ENCODE measurements at regions not wholly inside any gene's neighbourhood (a gene's known extent, or its start where the extent isn't known, plus 50 kb on each side); places are given as distances from the start of the nearest gene placed in this dataset.

DNA sequence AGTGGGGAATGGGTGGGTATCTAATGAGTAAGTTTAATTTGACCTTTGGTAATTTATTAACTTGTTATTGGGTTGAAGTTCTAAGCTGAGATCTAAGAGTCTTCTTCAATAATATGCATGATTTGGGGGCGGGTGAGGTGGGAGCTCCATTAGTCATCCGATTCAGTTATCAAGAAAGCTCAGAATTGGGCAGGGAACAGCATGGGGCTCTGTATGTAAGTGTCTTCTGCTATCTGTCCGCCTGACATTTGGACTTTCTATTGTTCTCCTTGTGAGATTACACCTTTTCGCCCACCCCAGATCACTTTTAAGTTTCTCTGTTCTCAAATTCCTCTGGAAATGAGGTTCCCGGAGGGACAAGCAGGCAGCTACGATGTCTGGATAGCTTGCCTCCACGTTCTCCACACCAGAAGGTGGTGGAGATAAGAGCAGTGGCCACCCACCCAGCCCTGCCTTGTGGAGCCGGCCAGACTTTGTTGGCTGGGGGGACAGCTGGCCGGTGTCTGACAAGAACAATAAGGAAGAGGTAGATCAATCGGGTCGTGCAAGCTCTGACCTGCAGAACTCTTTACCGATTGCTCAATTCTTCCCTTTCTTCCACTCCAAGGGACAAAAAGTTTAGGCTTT is 75.5 kb upstream of the GATA6 start:
- H3K36me3 Mint-ChIP-seq = no peaks in the 10 kb centered on the region
- H3K4me1 Mint-ChIP-seq = no peaks in the 10 kb centered on the region
- no peak overlapping the region for H3K4me3 Mint-ChIP-seq
- no peak overlapping the region for H3K27ac Mint-ChIP-seq
- peaks cover 4% of the 10 kb centered on the region for H3K27me3 Mint-ChIP-seq
- no peaks in the 10 kb centered on the region for H3K9me3 Mint-ChIP-seq

DNA sequence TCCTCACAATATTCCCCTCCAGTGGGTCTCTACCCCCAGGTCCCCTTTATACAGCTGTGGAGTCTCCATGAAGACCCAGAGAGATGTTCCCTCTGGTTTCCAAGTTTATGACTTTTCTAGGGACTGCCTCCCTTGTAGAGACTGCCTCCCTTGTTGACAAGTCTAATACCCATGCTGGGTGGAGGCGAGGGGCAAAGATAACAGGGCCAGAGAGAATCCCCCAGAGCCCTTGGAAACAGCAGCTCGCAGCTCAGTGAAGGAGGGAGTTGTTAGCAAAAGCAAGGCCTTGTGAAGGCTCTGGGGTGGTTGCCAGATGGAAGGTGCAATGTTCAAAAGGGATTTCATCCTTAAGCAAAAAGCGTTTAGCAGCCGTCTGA is 75.0 kb upstream of the GATA6 start:
- Mint-ChIP-seq H3K4me1 (no peaks in the 10 kb centered on the region), H3K9me3 (no peaks in the 10 kb centered on the region), H3K4me3 (no peak overlapping the region), H3K36me3 (no peaks in the 10 kb centered on the region), H3K27ac (no peak overlapping the region), H3K27me3 (peaks cover 4% of the 10 kb centered on the region)

DNA sequence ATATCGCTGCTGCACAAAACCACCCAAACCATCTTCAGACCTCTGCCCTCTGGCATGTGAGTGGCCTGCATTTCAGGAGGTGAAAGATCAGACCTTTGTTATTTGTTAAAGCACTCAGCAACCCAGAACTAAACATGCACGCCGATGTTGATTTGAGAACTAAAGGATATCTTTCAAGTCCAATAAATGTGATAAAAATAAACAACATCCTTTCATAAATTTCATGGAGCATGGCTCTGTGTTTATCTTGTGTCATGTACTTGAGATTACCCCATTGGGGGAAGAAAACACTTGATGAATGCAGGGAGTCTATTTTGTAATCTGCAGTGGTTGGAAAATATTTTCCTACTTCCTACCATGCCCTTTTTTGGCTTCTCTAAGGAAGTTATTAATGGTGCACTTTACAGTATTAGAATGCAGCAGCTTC is 70.8 kb upstream of the GATA6 start:
- H3K36me3 Mint-ChIP-seq = no peaks in the 10 kb centered on the region
- H3K27me3 Mint-ChIP-seq = peaks cover 4% of the 10 kb centered on the region
- no peak overlapping the region for H3K4me3 Mint-ChIP-seq
- H3K27ac Mint-ChIP-seq = no peak overlapping the region
- peaks cover 0 to 1% (median 0%) of the 10 kb centered on the region in 3 donors for H3K9me3 Mint-ChIP-seq
- no peaks in the 10 kb centered on the region for H3K4me1 Mint-ChIP-seq

DNA sequence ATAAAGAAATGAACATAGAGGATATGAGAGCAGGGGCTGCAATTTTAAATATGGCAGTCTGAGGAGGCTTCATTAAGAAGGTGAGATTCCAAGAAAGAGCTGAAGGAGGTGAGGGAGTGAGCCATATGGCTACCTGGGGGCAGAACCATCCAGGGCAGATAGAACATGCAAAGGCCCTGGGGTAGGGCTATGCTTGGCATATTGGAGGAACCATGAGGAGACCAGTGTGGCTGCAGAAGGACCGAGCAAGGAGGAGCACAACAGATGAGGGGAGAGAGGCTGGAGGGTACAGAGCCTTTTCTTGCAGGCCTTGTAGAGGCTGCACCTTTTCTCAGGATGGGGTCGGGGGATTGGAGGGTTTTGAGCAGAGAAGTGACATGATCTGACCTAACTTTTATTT is 69.5 kb upstream of the GATA6 start:
- H3K27ac Mint-ChIP-seq = no peak overlapping the region
- no peaks in the 10 kb centered on the region for H3K36me3 Mint-ChIP-seq
- peak overlapping the region in 1 of 4 donors; percentile 35 for H3K4me3 Mint-ChIP-seq
- peaks cover 0 to 1% (median 0%) of the 10 kb centered on the region in 3 donors for H3K9me3 Mint-ChIP-seq
- H3K27me3 Mint-ChIP-seq = peaks cover 4% of the 10 kb centered on the region
- no peaks in the 10 kb centered on the region for H3K4me1 Mint-ChIP-seq

DNA sequence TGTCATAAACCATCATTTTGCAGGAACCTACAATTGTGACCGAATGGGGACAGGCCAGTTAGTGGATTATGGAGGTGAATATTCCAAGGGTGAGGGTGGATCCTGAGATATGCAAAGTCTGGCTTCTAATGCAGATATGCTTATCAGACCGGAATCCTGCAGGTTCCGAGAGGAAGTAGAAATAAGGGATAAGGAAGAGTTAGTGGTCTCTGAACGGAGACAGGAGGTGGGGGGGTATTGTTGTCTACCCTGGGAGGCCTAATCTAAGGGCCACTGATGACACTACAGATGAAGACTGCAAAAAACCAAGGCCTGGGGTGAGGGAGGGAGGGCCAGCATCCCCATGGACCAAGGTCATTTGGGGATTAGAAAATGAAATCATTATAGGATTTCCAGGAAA is 67.7 kb upstream of the GATA6 start:
- Mint-ChIP-seq H3K4me1 (no peaks in the 10 kb centered on the region), H3K9me3 (peaks cover 0 to 3% (median 0%) of the 10 kb centered on the region in 3 donors), H3K27me3 (peaks cover 4% of the 10 kb centered on the region), H3K36me3 (no peaks in the 10 kb centered on the region), H3K27ac (no peak overlapping the region), H3K4me3 (no peak overlapping the region)

DNA sequence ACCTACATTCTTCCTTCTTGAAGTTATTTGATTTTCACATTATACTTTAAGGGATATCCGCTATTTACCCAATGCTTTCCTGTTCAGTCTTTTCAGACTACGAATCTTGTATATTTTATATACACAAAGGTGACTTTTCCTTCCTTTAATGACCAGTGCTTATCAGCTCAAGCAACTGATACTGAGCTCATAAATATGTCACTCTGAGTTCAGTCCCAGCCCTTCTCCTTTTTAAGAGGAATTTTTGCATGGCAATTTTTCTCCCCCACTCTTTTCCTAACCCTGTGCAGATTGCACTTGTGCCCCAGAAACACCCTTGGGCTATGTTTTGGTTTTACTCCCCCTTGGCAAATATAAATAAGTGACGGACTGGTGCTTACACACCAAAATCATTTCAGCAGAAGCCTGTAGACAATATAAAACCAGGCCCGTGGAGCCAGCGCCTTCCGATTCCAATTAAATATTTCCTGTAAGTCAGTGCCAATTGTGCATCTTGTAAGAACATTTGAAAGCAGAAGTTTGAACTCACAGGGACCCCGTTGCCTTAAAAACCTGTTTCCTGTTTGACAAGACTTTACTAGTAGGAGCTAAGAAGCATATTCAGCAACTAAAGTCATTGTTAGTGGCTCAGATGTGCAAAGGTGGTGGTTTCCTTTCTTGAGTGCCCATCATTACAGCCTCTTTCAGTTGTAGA is 66.3 kb upstream of the GATA6 start:
- Mint-ChIP-seq H3K9me3 (peaks cover 0 to 3% (median 0%) of the 10 kb centered on the region in 3 donors), H3K36me3 (no peaks in the 10 kb centered on the region), H3K27me3 (peaks cover 4% of the 10 kb centered on the region), H3K27ac (no peak overlapping the region), H3K4me1 (no peaks in the 10 kb centered on the region), H3K4me3 (no peak overlapping the region)

DNA sequence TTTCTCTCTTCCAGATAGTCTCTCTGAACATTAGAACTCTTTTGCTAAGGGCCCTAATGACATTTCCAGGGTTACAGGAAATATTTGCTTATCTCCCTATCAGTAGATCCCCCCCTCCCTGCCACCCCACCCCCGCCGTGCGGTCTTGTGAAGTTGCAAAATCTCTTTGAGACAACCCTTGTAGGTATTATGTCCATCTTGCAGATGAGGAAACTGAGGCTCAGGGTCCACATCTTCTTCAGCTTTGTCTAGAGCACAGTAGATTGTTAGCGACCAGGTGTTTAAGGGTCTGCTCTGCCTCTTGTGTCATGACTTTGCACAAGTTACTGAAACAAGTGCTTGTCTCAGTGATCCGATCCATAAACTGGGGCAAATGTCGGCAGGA is 65.8 kb upstream of the GATA6 start:
- Mint-ChIP-seq H3K4me3 (no peak overlapping the region), H3K27ac (no peak overlapping the region), H3K9me3 (peaks cover 0 to 3% (median 0%) of the 10 kb centered on the region in 3 donors), H3K36me3 (no peaks in the 10 kb centered on the region), H3K27me3 (no peaks in the 10 kb centered on the region), H3K4me1 (no peaks in the 10 kb centered on the region)

DNA sequence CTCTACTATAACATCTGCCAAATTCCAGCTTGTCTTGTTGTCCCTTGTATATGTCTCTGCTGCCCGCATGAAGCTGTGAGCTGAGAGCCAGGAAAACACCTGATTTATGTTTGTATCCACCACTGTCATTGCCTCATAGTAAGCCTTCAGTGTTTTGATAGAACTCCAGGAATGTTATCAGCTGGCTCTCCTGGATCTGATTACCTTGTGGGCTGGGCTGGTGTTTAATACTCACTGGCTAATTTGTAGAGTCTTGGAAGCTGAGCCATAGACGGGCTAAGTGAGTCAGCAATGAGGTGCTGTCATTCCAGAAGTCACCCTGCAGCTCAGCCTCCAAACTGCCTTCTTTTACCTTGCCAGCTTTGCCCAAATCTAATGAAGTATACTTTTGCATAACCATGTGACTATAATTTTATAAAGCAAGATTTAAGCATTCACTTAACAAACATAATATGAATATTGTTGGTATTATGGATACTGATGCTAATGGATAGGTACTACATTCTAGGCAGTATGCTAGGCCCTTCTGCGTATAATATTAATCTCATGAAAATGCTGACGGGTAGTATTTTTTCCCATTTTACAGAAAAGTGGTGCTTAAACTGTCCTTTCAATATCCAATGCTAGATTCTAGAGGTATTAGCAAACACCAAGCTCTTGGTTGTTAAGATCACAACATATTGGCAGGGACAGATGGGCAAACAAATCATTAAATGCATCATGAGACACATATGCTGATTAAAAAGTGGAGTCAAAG is 62.7 kb upstream of the GATA6 start:
- H3K27ac Mint-ChIP-seq = peak overlapping the region in 1 of 3 donors; percentile 24
- no peaks in the 10 kb centered on the region for H3K4me1 Mint-ChIP-seq
- peaks cover 0 to 2% (median 0%) of the 10 kb centered on the region in 3 donors for H3K9me3 Mint-ChIP-seq
- H3K27me3 Mint-ChIP-seq = no peaks in the 10 kb centered on the region
- no peak overlapping the region for H3K4me3 Mint-ChIP-seq
- H3K36me3 Mint-ChIP-seq = no peaks in the 10 kb centered on the region

DNA sequence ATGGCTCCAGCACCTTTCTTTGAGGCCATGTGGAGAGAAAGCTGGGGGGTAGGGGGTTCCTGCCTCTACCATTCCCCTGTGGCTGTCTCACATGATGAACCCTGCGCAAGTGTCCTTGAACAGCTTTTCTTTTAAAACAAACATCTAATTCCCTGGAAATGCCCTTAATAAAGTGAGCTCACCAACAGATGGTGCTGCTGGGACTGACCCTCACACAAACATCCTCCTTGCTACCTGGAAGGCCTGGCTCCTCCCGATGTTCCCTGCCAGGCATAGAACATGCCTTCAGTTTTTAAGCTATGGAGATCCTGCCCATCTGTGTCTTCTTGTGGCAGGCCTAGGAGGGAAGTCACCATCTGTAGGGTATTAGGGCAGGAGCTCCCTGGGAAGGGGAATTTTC is 60.7 kb upstream of the GATA6 start:
- H3K36me3 Mint-ChIP-seq = no peaks in the 10 kb centered on the region
- H3K27me3 Mint-ChIP-seq = no peaks in the 10 kb centered on the region
- no peak overlapping the region for H3K4me3 Mint-ChIP-seq
- H3K9me3 Mint-ChIP-seq = peaks cover 0 to 2% (median 0%) of the 10 kb centered on the region in 3 donors
- no peaks in the 10 kb centered on the region for H3K4me1 Mint-ChIP-seq
- no peak overlapping the region for H3K27ac Mint-ChIP-seq

DNA sequence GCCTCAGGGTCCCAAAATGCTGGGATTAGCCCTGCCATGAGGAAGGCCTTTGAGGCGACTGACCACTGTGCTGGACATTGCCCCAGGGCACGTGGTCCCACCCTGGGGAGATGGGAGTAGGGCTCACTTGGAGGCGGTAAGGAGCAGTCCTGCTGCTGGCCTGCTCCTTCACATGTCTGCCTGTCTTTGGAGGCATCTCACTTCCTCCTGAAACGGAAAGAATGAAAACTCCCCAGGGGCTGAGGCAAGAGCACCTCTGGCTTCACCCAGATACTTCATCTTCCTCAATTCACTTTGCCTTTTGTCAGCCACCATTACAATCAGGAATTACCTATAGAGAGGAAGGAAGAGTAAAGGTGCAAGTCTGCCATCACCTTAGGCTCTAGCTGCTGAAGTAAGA is 59.9 kb upstream of the GATA6 start:
- no peaks in the 10 kb centered on the region for H3K27me3 Mint-ChIP-seq
- H3K4me1 Mint-ChIP-seq = no peaks in the 10 kb centered on the region
- H3K4me3 Mint-ChIP-seq = no peak overlapping the region
- no peak overlapping the region for H3K27ac Mint-ChIP-seq
- H3K9me3 Mint-ChIP-seq = peaks cover 0 to 2% (median 0%) of the 10 kb centered on the region in 3 donors
- H3K36me3 Mint-ChIP-seq = no peaks in the 10 kb centered on the region

DNA sequence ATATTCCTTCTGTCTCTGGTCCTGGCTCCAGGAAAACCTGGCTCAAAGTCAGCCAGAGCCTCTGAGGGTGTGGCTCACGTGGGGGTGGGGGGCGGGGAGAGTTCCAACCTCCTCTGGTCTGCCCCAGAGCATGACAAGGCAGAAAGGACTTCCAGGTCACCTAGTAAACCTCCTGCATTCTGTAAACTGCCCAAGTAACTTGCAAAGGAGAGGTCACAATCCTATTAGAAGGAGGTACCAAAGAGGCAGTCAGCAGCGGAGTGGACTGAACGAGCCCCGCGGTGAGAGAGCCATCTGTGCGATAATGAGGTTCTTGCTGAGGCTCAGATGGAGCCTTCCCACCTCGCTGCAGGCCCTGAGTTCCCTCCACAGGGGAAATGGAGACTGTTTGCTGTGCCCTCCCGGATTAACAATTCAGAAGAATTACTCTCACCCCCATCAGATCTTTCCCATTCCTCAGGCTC is 58.9 kb upstream of the GATA6 start:
- H3K27ac Mint-ChIP-seq = no peak overlapping the region
- peaks cover 0 to 2% (median 0%) of the 10 kb centered on the region in 3 donors for H3K9me3 Mint-ChIP-seq
- no peaks in the 10 kb centered on the region for H3K27me3 Mint-ChIP-seq
- H3K4me3 Mint-ChIP-seq = no peak overlapping the region
- no peaks in the 10 kb centered on the region for H3K4me1 Mint-ChIP-seq
- H3K36me3 Mint-ChIP-seq = no peaks in the 10 kb centered on the region

DNA sequence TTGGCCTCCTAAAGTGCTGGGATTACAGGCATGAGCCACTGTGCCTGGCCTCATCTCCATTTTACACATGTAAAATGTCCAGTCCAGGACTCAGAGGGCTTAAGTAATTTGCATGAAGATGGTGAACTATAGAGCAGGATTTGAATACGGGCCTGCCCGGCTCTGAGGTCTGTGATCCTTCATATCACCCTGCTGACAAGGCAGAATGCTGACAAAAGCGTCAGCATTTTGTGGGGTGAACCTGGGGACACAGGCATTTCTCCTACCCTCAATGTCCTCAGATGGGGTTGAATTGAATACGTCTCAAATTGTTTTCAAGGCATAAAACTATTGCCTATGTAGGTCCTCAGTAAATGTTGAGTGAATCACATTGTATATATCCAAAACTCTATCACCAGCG is 57.2 kb upstream of the GATA6 start:
- Mint-ChIP-seq H3K27ac (no peak overlapping the region), H3K9me3 (peaks cover 0 to 3% (median 0%) of the 10 kb centered on the region in 3 donors), H3K36me3 (no peaks in the 10 kb centered on the region), H3K27me3 (no peaks in the 10 kb centered on the region), H3K4me1 (no peaks in the 10 kb centered on the region), H3K4me3 (no peak overlapping the region)

DNA sequence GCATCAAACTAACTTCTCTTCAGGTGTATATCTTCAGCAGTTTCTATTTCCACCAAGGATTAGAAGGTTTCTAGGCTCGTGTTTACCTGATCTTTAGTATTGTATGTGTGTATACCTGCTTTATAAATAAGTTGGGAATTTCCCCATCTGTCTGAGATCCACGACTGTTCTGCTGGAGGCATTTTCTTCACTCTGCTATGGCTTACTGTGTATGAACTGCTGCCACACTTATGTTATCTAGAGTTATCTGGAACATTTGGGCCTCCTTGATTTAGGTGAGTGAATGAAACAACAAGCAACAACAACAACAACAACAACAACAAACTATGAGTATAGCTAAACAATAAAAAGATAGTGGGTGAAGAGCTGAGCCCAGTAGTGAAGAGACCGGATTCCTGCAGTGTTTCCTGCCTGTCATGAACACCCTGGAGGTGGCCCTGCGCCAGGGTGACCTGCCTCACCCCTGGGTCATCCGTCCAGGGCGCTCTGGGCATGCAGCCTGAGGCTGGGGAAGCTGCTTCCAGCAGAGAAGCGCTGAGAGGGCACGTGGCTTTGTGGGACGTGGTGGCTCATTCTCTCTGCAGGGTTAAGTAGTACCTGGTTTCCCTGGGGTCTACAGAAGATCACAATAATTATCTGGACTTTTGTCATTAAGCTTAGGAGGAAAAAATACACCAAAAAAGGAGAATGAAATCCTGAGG is 56.1 kb upstream of the GATA6 start:
- Mint-ChIP-seq H3K36me3 (no peaks in the 10 kb centered on the region), H3K4me3 (no peak overlapping the region), H3K4me1 (no peaks in the 10 kb centered on the region), H3K9me3 (peaks cover 0 to 3% (median 0%) of the 10 kb centered on the region in 3 donors), H3K27me3 (no peaks in the 10 kb centered on the region), H3K27ac (no peak overlapping the region)

DNA sequence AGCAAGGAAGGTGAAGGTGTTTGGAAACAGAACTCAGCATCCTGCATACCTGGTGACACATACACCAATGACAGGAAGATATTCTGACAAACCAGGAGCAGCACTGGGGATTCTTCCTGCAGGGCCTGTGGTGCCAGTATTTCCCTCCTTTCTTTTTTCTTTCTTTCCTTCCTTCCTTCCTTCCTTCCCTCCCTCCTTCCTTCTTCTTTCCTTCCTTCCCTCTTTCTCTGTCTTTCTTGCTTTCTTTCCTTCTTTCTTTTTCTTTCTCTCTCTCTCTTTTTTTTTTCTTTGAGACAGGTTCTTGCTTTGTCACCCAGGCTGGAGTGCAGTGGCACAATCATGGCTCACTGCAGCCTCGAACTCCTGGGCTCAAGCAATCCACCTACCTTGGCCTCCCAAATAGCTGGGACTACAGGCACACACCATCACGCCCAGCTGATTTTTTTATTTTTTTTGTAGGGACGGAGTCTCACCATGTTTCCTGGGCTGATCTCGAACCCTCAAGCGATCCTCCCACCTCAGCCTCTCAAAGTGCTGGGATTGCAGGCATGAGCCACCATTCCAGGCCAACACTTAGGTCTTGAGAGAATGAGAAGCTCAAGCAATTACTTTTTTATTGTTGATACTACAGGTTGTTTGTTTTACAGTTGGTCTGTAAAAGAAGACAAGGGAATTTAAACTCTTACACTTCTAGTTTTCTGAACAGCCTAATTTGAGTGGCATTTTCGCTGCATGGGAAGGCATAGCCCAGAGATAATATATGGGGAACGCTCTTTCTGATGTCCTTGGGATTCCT is 54.7 kb upstream of the GATA6 start:
- peak overlapping the region in 1 of 3 donors; percentile 71 for H3K27ac Mint-ChIP-seq
- no peak overlapping the region for H3K4me3 Mint-ChIP-seq
- no peaks in the 10 kb centered on the region for H3K36me3 Mint-ChIP-seq
- H3K4me1 Mint-ChIP-seq = no peaks in the 10 kb centered on the region
- H3K27me3 Mint-ChIP-seq = no peaks in the 10 kb centered on the region
- H3K9me3 Mint-ChIP-seq = peaks cover 0 to 5% (median 3%) of the 10 kb centered on the region in 3 donors
